HEK293 (cell line): ENCODE measurements at regions not wholly inside any gene's neighbourhood (a gene's known extent, or its start where the extent isn't known, plus 50 kb on each side); places are given as distances from the start of the nearest gene placed in this dataset.
A peak's percentile ranks its signal among the peaks of the same experiment; 100 is the strongest.

ENCODE experiments used
- BCL11B ChIP-seq: fragments of 450-650 bp; formaldehyde crosslinking; IDR thresholded peaks from 2 replicates; pipeline ENCODE4 v1.5.1; 2016; ENCODE audit warnings: low read depth, missing biosample characterization, missing genetic modification characterization
- GLI4 ChIP-seq: fragments of 450-650 bp; formaldehyde crosslinking; IDR thresholded peaks from 2 replicates; pipeline ENCODE4 v1.5.1; 2016; ENCODE audit warnings: missing biosample characterization, missing genetic modification characterization
- GLIS1 ChIP-seq: fragments of 450-650 bp; formaldehyde crosslinking; IDR thresholded peaks from 2 replicates; pipeline ENCODE4 v1.5.1; 2016; ENCODE audit warnings: missing biosample characterization, missing genetic modification characterization
- HOXC10 ChIP-seq: sonication (generic); formaldehyde crosslinking; IDR thresholded peaks from 2 replicates; pipeline ENCODE4 v1.8.1; 2023; ENCODE audit warnings: mild to moderate bottlenecking, missing genetic modification reagents
- KLF10 ChIP-seq: fragments of 450-650 bp; IDR thresholded peaks from 2 replicates; pipeline ENCODE4 v1.5.1; 2018; ENCODE audit warnings: missing biosample characterization, mild to moderate bottlenecking, missing genetic modification characterization
- PATZ1 ChIP-seq: fragments of 450-650 bp; formaldehyde crosslinking; IDR thresholded peaks from 2 replicates; pipeline ENCODE4 v1.5.1; 2016; ENCODE audit warnings: missing biosample characterization, missing genetic modification characterization
- PRDM10 ChIP-seq: fragments of 450-650 bp; formaldehyde crosslinking; IDR thresholded peaks from 2 replicates; pipeline ENCODE4 v1.5.1; 2016; ENCODE audit warnings: missing biosample characterization, missing genetic modification characterization
- SCRT2 ChIP-seq: fragments of 450-650 bp; formaldehyde crosslinking; IDR thresholded peaks from 2 replicates; pipeline ENCODE4 v1.5.1; 2016; ENCODE audit warnings: missing biosample characterization, missing genetic modification characterization
- ZBTB1 ChIP-seq: fragments of 450-650 bp; formaldehyde crosslinking; IDR thresholded peaks from 2 replicates; pipeline ENCODE4 v1.5.1; 2016; ENCODE audit warnings: missing biosample characterization, missing genetic modification characterization
- ZBTB49 ChIP-seq: fragments of 450-650 bp; formaldehyde crosslinking; IDR thresholded peaks from 2 replicates; pipeline ENCODE4 v1.5.1; 2016; ENCODE audit warnings: missing biosample characterization, missing genetic modification characterization, low read depth
- ZFHX2 ChIP-seq: fragments of 450-650 bp; formaldehyde crosslinking; conservative IDR thresholded peaks from 2 replicates; pipeline ENCODE4 v1.5.1; 2016; ENCODE audit warnings: missing biosample characterization, missing genetic modification characterization
- ZFP41 ChIP-seq: fragments of 450-650 bp; formaldehyde crosslinking; IDR thresholded peaks from 2 replicates; pipeline ENCODE4 v1.5.1; 2016; ENCODE audit warnings: missing biosample characterization, missing genetic modification characterization, borderline replicate concordance
- ZNF16 ChIP-seq: fragments of 450-650 bp; formaldehyde crosslinking; IDR thresholded peaks from 2 replicates; pipeline ENCODE4 v1.5.1; 2016; ENCODE audit warnings: low read depth, missing biosample characterization, missing genetic modification characterization
- ZNF211 ChIP-seq: fragments of 450-650 bp; formaldehyde crosslinking; IDR thresholded peaks from 2 replicates; pipeline ENCODE4 v1.5.1; 2016; ENCODE audit warnings: low read depth, missing biosample characterization, missing genetic modification characterization
- ZNF23 ChIP-seq: fragments of 450-650 bp; formaldehyde crosslinking; IDR thresholded peaks from 2 replicates; pipeline ENCODE4 v1.5.1; 2016; ENCODE audit warnings: missing biosample characterization, missing genetic modification characterization, borderline replicate concordance
- ZNF24 ChIP-seq: fragments of 450-650 bp; formaldehyde crosslinking; IDR thresholded peaks from 2 replicates; pipeline ENCODE4 v1.5.1; 2016; ENCODE audit warnings: missing biosample characterization, missing genetic modification characterization
- ZNF324 ChIP-seq: fragments of 450-650 bp; formaldehyde crosslinking; IDR thresholded peaks from 2 replicates; pipeline ENCODE4 v1.5.1; 2016; ENCODE audit warnings: missing biosample characterization, missing genetic modification characterization
- ZNF335 ChIP-seq: fragments of 450-650 bp; formaldehyde crosslinking; conservative IDR thresholded peaks from 2 replicates; pipeline ENCODE4 v1.5.1; 2016; ENCODE audit warnings: missing biosample characterization, missing genetic modification characterization
- ZNF366 ChIP-seq: fragments of 450-650 bp; formaldehyde crosslinking; conservative IDR thresholded peaks from 2 replicates; pipeline ENCODE4 v1.5.1; 2016; ENCODE audit warnings: missing biosample characterization, missing genetic modification characterization
- ZNF473 ChIP-seq: fragments of 450-650 bp; formaldehyde crosslinking; IDR thresholded peaks from 2 replicates; pipeline ENCODE4 v1.5.1; 2017; ENCODE audit warnings: missing biosample characterization, missing genetic modification characterization
- ZNF558 ChIP-seq: fragments of 450-650 bp; formaldehyde crosslinking; IDR thresholded peaks from 2 replicates; pipeline ENCODE4 v1.5.1; 2016; ENCODE audit warnings: missing biosample characterization, missing genetic modification characterization
- ZNF560 ChIP-seq: fragments of 450-650 bp; formaldehyde crosslinking; IDR thresholded peaks from 2 replicates; pipeline ENCODE4 v1.5.1; 2017; ENCODE audit warnings: missing biosample characterization, missing genetic modification characterization, borderline replicate concordance
- ZNF768 ChIP-seq: fragments of 450-650 bp; formaldehyde crosslinking; IDR thresholded peaks from 2 replicates; pipeline ENCODE4 v1.5.1; 2018; ENCODE audit warnings: missing biosample characterization, mild to moderate bottlenecking, missing genetic modification characterization
- ZSCAN16 ChIP-seq: fragments of 450-650 bp; formaldehyde crosslinking; IDR thresholded peaks from 2 replicates; pipeline ENCODE4 v1.5.1; 2016; ENCODE audit warnings: missing biosample characterization, missing genetic modification characterization
- TF ChIP-seq, protein P1 (sequence below): fragments of 450-650 bp; formaldehyde crosslinking; IDR thresholded peaks from 2 replicates; pipeline ENCODE4 v1.5.1; 2016; ENCODE audit warnings: missing biosample characterization, missing genetic modification characterization
- TF ChIP-seq, protein P2 (sequence below): fragments of 450-650 bp; formaldehyde crosslinking; IDR thresholded peaks from 2 replicates; pipeline ENCODE4 v1.5.1; 2016; ENCODE audit warnings: missing biosample characterization, missing genetic modification characterization
- TF ChIP-seq, protein P3 (sequence below): fragments of 450-650 bp; formaldehyde crosslinking; IDR thresholded peaks from 2 replicates; pipeline ENCODE4 v1.5.1; 2016; ENCODE audit warnings: missing biosample characterization, missing genetic modification characterization

GRCh38 chr6:27078734-27079357, 168.7 kb upstream of the PRSS16 start (continued):
- no peak for TF ChIP-seq ZBTB49
- peak; percentile 88 for TF ChIP-seq SCRT2 (tag by site-specific recombination)
- no peak for TF ChIP-seq GLI4 (tag by site-specific recombination)
- TF ChIP-seq GLIS1 (tag by site-specific recombination): no peak
- no peak for TF ChIP-seq BCL11B
- no peak for TF ChIP-seq ZNF560 (tag by site-specific recombination)
- TF ChIP-seq ZFP41 (tag by site-specific recombination): no peak
- TF ChIP-seq ZNF211 (tag by site-specific recombination): no peak
- TF ChIP-seq ZNF473: no peak
- TF ChIP-seq ZNF366 (tag by site-specific recombination): peak; percentile 41
- no peak for TF ChIP-seq ZNF16
- no peak for TF ChIP-seq HOXC10 (CRISPR knock-in tag)
- TF ChIP-seq, protein P1, sequence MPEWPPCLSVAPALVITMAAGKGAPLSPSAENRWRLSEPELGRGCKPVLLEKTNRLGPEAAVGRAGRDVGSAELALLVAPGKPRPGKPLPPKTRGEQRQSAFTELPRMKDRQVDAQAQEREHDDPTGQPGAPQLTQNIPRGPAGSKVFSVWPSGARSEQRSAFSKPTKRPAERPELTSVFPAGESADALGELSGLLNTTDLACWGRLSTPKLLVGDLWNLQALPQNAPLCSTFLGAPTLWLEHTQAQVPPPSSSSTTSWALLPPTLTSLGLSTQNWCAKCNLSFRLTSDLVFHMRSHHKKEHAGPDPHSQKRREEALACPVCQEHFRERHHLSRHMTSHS (tag by site-specific recombination): no peak
- 0 out of 2 replicates have a peak, but pooled peaks have one; percentile 18 for TF ChIP-seq PRDM10 (tag by site-specific recombination)
- no peak for TF ChIP-seq ZNF24
- TF ChIP-seq, protein P2, sequence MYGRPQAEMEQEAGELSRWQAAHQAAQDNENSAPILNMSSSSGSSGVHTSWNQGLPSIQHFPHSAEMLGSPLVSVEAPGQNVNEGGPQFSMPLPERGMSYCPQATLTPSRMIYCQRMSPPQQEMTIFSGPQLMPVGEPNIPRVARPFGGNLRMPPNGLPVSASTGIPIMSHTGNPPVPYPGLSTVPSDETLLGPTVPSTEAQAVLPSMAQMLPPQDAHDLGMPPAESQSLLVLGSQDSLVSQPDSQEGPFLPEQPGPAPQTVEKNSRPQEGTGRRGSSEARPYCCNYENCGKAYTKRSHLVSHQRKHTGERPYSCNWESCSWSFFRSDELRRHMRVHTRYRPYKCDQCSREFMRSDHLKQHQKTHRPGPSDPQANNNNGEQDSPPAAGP (tag by site-specific recombination): peak; percentile 26; the same call in 1 of the 2 replicates
- TF ChIP-seq ZNF335 (tag by site-specific recombination): peak; percentile 56
- TF ChIP-seq ZNF324: no peak
- TF ChIP-seq ZFHX2 (tag by site-specific recombination): no peak
- TF ChIP-seq ZNF558: 0 out of 2 replicates have a peak, but pooled peaks have one; percentile 26
- TF ChIP-seq ZNF23 (tag by site-specific recombination): no peak
- 0 out of 2 replicates have a peak, but pooled peaks have one; percentile 18 for TF ChIP-seq ZNF768
- peak; percentile 47; the same call in 1 of the 2 replicates for TF ChIP-seq PATZ1
- 0 out of 2 replicates have a peak, but pooled peaks have one; percentile 10 for TF ChIP-seq KLF10 (tag by site-specific recombination)
- no peak for TF ChIP-seq ZSCAN16 (tag by site-specific recombination)
- TF ChIP-seq, protein P3, sequence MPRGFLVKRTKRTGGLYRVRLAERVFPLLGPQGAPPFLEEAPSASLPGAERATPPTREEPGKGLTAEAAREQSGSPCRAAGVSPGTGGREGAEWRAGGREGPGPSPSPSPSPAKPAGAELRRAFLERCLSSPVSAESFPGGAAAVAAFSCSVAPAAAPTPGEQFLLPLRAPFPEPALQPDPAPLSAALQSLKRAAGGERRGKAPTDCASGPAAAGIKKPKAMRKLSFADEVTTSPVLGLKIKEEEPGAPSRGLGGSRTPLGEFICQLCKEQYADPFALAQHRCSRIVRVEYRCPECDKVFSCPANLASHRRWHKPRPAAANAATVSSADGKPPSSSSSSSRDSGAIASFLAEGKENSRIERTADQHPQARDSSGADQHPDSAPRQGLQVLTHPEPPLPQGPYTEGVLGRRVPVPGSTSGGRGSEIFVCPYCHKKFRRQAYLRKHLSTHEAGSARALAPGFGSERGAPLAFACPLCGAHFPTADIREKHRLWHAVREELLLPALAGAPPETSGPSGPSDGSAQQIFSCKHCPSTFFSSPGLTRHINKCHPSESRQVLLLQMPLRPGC (tag by site-specific recombination): no peak
- TF ChIP-seq ZBTB1 (tag by site-specific recombination): no peak
